ENCODE measurements at regions not wholly inside any gene's neighbourhood (a gene's known extent, or its start where the extent isn't known, plus 50 kb on each side); places are given as distances from the start of the nearest gene placed in this dataset.

GRCh38 chr18:75116809-75117208, 92.1 kb downstream of the PTGR3 start:
- TF ChIP-seq CTCF (IDR thresholded peaks at IDR 0.05) (no peak), POLR2A (IDR thresholded peaks at IDR 0.05) (no peak)

Measured in gastroesophageal sphincter (tissue), 3 donors.